ENCODE measurements at regions not wholly inside any gene's neighbourhood (a gene's known extent, or its start where the extent isn't known, plus 50 kb on each side); places are given as distances from the start of the nearest gene placed in this dataset.

DNA sequence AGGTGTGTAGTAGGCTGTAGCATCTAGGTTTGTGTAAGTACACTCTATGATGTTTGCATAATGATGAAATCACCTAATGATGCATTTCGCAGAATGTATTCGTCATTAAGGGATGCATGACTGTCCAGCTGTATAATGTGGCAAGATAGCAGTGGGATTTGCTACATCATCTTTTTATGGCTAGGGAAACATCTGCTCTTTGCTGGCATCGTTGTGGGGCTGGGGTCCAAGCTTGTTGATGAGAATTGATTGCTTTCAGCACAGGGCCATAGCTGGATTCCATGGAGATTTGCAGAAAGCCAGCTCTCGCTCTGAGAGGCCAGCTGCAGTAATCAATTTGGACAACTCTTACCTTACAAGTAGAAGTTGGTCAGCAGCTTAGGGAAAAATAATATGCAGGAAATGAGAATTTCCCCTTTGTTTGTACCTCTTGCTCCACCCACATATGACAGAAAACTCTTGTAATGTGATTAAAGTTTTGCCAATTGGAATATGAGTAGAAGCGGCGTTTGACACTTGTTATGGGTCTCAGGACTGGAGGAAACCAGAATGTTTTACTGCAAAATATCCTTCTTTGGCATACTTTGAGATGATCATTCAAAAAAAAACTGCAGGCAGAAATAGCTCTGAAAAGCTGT is 310.5 kb downstream of the RAPGEF2 start:
- no peak for TF ChIP-seq POLR2A (IDR thresholded peaks at IDR 0.05)
- TF ChIP-seq CTCF (IDR thresholded peaks at IDR 0.05): no peak
- TF ChIP-seq EP300 (IDR thresholded peaks at IDR 0.05): no peak
- no peak for TF ChIP-seq POLR2AphosphoS5 (IDR thresholded peaks at IDR 0.05)

Data from sigmoid colon (tissue), 4 donors.